PC-9 (cell line): ENCODE measurements at regions not wholly inside any gene's neighbourhood (a gene's known extent, or its start where the extent isn't known, plus 50 kb on each side); places are given as distances from the start of the nearest gene placed in this dataset.
A peak's percentile ranks its signal among the peaks of the same experiment; 100 is the strongest.

Experiments used
- BruUV-seq: library from RNA; stranded (reverse); fragments of 400-500 nt; replicated peaks from 2 replicates; lab custom pipeline; 2021; lab: Mats Ljungman, UMichigan
- CTCF ChIA-PET: fragments of 300-600 bp; sonication (Branson Sonifier 250); formaldehyde crosslinking; loops from one replicate; lab custom pipeline; 2022; ENCODE audit warnings: antibody characterized with exemption; lab: Charles Lee
- POLR2A ChIA-PET: fragments of 300-600 bp; sonication (Branson Sonifier 250); formaldehyde crosslinking; loops from one replicate; lab custom pipeline; 2022; ENCODE audit warnings: antibody characterized with exemption; ENCODE audit not compliant: unreplicated experiment; lab: Charles Lee
- DNase-seq, 2 experiments: peaks; one replicate each; pipeline versions ENCODE4 v3.0.0 to v3.0.0-alpha.2; 2015 to 2022; ENCODE audit warnings: mixed read lengths in 1 of 2
- H2AFZ ChIP-seq: fragments of 200-600 bp; sonication (generic); 2 replicates; pipeline ENCODE4 v1.8.1; 2017; ENCODE audit warnings: antibody characterized with exemption
- H3F3A ChIP-seq: fragments of 200-600 bp; sonication (generic); 2 replicates; pipeline ENCODE4 v1.8.1; 2017; ENCODE audit warnings: antibody characterized with exemption, mild to moderate bottlenecking, low read depth; ENCODE audit not compliant: insufficient read depth
- H3K27ac ChIP-seq: fragments of 200-600 bp; sonication (generic); 2 replicates; pipeline ENCODE4 v1.6.1; 2016; ENCODE audit warnings: mixed run types
- H3K27me3 ChIP-seq: fragments of 200-600 bp; sonication (generic); 2 replicates; pipeline ENCODE4 v1.6.1; 2016; ENCODE audit warnings: low read depth, mixed run types; ENCODE audit not compliant: insufficient read depth
- H3K36me3 ChIP-seq: fragments of 200-600 bp; sonication (generic); 2 replicates; pipeline ENCODE4 v1.6.1; 2016; ENCODE audit warnings: low read depth, mixed run types
- H3K4me1 ChIP-seq: fragments of 200-600 bp; sonication (generic); replicated peaks from 2 replicates; pipeline ENCODE4 v1.6.1; 2016; ENCODE audit warnings: mixed run types; ENCODE audit not compliant: insufficient read depth
- H3K4me2 ChIP-seq: fragments of 200-600 bp; sonication (generic); 2 replicates; pipeline ENCODE4 v1.6.1; 2017; ENCODE audit warnings: mixed run types
- H3K4me3 ChIP-seq: fragments of 200-600 bp; sonication (generic); 2 replicates; pipeline ENCODE4 v1.6.1; 2016; ENCODE audit warnings: mixed run types
- H3K79me2 ChIP-seq: fragments of 200-600 bp; sonication (generic); 2 replicates; pipeline ENCODE4 v1.6.1; 2017; ENCODE audit warnings: low read depth, mixed run types
- H3K9me2 ChIP-seq: fragments of 200-600 bp; sonication (generic); 2 replicates; pipeline ENCODE4 v1.8.1; 2017; ENCODE audit warnings: mild to moderate bottlenecking; ENCODE audit not compliant: insufficient read depth
- H3K9me3 ChIP-seq: fragments of 200-600 bp; sonication (generic); 2 replicates; pipeline ENCODE4 v1.8.1; 2016; ENCODE audit warnings: low read depth; ENCODE audit not compliant: insufficient read depth
- H4K20me1 ChIP-seq: fragments of 200-600 bp; sonication (generic); 2 replicates; pipeline ENCODE4 v1.8.1; 2017; ENCODE audit not compliant: insufficient read depth
- CTCF ChIP-seq: fragments of 200-600 bp; sonication (generic); conservative IDR thresholded peaks from 2 replicates; pipeline ENCODE4 v1.6.1; 2017; ENCODE audit warnings: mixed run types, antibody characterized with exemption, mild to moderate bottlenecking, moderate library complexity
- EZH2 ChIP-seq: fragments of 200-600 bp; sonication (generic); IDR thresholded peaks from 2 replicates; pipeline ENCODE4 v1.8.0; 2017; ENCODE audit warnings: antibody characterized with exemption, low read depth
- intact Hi-C: fragments of 100-400 bp; cut with micrococcal nuclease; formaldehyde crosslinking; loops from one replicate; pipeline ENCODE4 v1.10.0; 2022; ENCODE audit not compliant: unreplicated experiment

- Histone ChIP-seq H3K4me1 (no peaks in the 10 kb centered on the region), H3F3A (no peaks in the 10 kb centered on the region), H3K36me3 (no peaks in the 10 kb centered on the region), H3K9me3 (no peaks in the 10 kb centered on the region), H3K4me2 (no peak overlapping the region), H3K27me3 (no peaks in the 10 kb centered on the region), H3K9me2 (no peaks in the 10 kb centered on the region), H2AFZ (no peak overlapping the region), H3K4me3 (no peak overlapping the region), H3K79me2 (no peaks in the 10 kb centered on the region), H4K20me1 (no peaks in the 10 kb centered on the region), H3K27ac (no peak overlapping the region)
- DNase-seq = no peak
- ChIA-PET POLR2A (no interaction called here), CTCF (no interaction called here)
- BruUV-seq = no TSS peak
- TF ChIP-seq EZH2 (no peak), CTCF (no peak)
- intact Hi-C loops = no loop called here
These were observed 370.0 kb upstream of the SPRED2 start for GRCh38 chr2:65802298-65802942.

- no peaks in the 10 kb centered on the region for H3F3A ChIP-seq
- POLR2A ChIA-PET = no interaction called here
- intact Hi-C loops = no loop called here
- peaks cover 11% of the 10 kb centered on the region; the same call in 1 of the 2 replicates for H3K27me3 ChIP-seq
- no peak overlapping the region for H3K4me3 ChIP-seq
- no peaks in the 10 kb centered on the region for H4K20me1 ChIP-seq
- H3K79me2 ChIP-seq = no peaks in the 10 kb centered on the region
- no TSS peak for BruUV-seq
- no peak overlapping the region for H3K4me2 ChIP-seq
- TF ChIP-seq EZH2 (no peak), CTCF (peak; percentile 53)
- H3K27ac ChIP-seq = no peak overlapping the region
- H3K36me3 ChIP-seq = no peaks in the 10 kb centered on the region
- DNase-seq = peak in 1 of 2 experiments; percentile 9
- H3K9me3 ChIP-seq = no peaks in the 10 kb centered on the region
- CTCF ChIA-PET = interaction anchor here (0.6 to 0.9 kb wide), 2 partner anchors 160 to 814 kb away, joined by 3 to 7 read pairs; no protein-coding TSS in a partner anchor
- H2AFZ ChIP-seq = no peak overlapping the region
- no peaks in the 10 kb centered on the region for H3K9me2 ChIP-seq
- no peaks in the 10 kb centered on the region for H3K4me1 ChIP-seq
These were observed 368.6 kb upstream of the SPRED2 start for GRCh38 chr2:65800998-65801397.

GRCh38 chr2:65799141-65799854, 366.9 kb upstream of the SPRED2 start:
- Histone ChIP-seq H3K4me1 (no peaks in the 10 kb centered on the region), H3K9me2 (no peaks in the 10 kb centered on the region), H3K4me2 (no peak overlapping the region), H3K36me3 (no peaks in the 10 kb centered on the region), H3K27ac (no peak overlapping the region), H3K9me3 (no peaks in the 10 kb centered on the region), H3K27me3 (peaks cover 19% of the 10 kb centered on the region), H3K79me2 (no peaks in the 10 kb centered on the region), H4K20me1 (no peaks in the 10 kb centered on the region), H2AFZ (no peak overlapping the region), H3K4me3 (no peak overlapping the region), H3F3A (no peaks in the 10 kb centered on the region)
- no peak for DNase-seq
- BruUV-seq = no TSS peak
- no peak for TF ChIP-seq EZH2
- no peak for TF ChIP-seq CTCF
- ChIA-PET POLR2A (no interaction called here), CTCF (no interaction called here)
- intact Hi-C loops = no loop called here
